HG02981 (cell line): ENCODE measurements at regions not wholly inside any gene's neighbourhood (a gene's known extent, or its start where the extent isn't known, plus 50 kb on each side); places are given as distances from the start of the nearest gene placed in this dataset.

ENCODE experiments used
- ATAC-seq: cut with Tn5 transposase; IDR thresholded peaks from one replicate; pipeline ENCODE4 v1.9.1; 2021; ENCODE audit warnings: mild to moderate bottlenecking, moderate library complexity; ENCODE audit not compliant: unreplicated experiment

DNA sequence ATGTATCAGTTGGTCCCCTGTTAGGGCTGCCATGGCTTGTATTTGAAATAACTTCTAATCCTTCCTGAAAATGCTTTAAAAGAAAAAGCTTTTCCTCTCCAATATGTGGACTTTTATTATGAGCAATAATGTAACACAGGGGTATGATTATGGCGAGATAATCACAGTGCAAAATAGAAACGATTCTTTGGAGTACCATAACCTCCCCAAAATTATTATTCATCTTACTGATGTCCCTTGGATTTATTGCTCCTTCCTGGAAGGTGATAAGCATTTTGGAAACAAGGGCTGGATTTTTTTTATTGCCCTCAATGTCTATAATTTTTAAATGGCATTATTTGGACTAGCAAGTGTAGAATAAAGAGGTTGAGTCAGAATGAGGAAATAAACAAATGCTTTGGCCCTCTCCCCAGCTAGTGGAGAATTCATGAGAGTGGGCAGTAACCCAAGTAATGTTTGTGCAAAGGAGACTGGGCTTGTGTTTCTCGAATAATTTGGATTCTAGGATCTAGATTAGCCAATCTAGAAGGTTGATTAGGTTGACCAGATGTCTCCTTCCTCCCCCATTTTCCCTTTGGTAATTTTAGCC is 403.9 kb upstream of the CELF2 start:
- no peak for ATAC-seq

DNA sequence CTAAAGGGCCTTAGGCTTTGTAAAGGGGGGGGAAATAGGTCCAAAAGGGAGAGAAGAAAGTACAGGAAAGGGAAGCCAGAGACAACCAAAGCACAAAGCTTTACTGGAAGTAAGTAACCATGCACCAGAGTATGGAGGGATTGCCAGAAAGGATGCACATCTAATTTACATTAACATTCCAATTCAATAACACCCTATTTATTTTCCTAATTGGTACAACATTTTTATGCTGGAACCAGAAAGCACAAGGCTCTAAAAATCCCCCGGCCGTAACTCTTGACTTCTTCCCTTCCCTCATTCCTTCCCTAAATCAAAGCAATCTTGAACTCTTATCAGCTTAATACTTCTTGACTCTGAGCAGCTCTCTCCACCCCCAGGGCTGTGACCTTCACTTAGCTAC is 400.0 kb upstream of the CELF2 start:
- no peak for ATAC-seq

DNA sequence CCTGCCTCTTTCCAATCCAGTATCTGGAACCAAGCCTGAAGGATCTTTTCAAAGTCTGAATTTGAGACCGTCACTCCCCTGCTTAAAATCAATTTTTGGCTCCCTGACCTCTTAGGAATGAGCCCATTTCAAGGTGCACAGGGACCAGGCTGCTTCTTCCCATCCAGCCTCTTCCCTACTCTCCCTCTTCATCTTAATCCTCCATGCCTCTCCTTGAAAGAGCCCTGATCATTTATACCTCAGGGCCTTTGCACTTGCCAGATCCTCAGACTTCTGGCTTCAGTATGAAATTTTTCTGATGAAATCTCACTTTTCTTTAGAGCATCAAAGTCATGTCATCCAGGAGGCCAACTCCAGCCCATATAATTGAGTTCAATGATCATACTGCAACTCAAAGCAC is 399.5 kb upstream of the CELF2 start:
- ATAC-seq = no peak

GRCh38 chr10:10623958-10624566 is 393.6 kb upstream of the CELF2 start:
- ATAC-seq = no peak

DNA sequence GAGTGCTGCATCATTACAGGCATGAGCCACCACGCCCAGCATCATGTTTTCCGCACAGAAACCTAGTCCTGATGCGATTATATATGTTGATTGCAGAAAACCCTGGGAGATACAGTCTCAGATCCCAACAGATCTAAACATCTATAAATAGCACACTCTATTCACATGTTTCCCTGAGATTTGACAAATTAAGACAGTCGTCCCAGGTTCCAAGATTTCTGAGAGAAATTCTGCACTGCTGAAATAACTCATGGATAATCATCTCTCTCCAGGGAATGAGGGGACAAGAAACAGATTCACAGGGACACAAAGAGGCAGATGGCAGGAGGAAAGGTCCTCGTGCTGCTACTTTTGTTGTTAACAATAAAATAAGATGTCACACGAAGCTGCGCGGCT is 393.1 kb upstream of the CELF2 start:
- no peak for ATAC-seq

DNA sequence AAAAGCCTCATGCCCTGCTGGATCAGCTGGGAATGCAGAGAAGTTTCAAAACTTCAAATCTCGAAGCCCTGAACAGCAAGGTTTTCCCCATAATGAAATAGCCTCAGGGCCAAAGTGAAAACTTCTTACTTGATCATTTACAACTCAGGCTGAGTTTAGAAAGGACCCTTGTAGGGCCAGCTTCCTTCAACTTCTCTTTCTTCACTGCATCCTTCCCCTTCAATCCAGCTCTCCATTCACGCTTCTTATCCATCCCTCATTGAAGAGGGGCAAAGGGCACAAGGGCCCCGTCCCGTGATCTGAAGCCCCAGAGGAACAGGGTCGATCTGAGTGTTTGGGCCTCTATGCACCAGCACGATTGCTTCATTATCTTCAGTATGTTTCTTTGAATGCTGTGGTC is 392.2 kb upstream of the CELF2 start:
- no peak for ATAC-seq

DNA sequence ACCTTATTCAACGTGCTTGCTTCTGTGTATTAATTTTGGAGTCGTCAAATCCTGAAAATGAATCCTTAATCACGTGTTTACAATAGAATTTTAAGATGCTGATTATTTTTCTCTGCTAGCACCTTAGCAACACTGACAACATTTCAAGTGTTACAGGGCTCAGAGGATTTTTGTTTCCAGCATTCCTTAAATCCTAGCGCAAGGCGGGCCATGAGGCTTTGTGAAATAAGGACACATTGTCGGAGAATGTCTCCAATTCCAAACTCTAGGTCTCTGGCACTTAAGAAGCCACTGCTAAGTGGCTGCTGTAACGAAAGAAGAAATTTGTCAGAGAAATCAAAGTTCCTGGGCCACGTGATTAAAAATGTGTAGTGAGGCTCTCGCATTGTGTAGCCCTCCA is 390.9 kb upstream of the CELF2 start:
- no peak for ATAC-seq

DNA sequence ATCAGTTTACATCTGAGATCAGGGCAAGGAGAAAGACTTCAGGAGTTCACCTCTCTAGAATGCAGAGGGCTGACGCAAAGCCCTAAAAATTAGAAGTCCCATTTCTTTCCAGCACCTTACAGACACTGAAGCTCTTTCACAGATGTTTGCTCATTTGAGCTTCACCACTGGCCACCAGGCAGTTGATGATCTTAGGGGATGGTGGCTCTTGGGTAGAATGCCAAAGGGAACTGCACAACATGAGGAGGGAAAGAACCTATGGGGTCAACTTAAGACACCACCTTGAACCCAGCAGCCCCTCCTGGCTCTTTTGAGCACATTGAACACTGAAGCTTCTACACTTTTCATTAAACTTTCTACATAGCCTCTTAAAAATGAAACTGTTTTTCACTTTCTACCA is 390.3 kb upstream of the CELF2 start:
- no peak for ATAC-seq

GRCh38 chr10:10629512-10629911 is 388.2 kb upstream of the CELF2 start:
- ATAC-seq = no peak

DNA sequence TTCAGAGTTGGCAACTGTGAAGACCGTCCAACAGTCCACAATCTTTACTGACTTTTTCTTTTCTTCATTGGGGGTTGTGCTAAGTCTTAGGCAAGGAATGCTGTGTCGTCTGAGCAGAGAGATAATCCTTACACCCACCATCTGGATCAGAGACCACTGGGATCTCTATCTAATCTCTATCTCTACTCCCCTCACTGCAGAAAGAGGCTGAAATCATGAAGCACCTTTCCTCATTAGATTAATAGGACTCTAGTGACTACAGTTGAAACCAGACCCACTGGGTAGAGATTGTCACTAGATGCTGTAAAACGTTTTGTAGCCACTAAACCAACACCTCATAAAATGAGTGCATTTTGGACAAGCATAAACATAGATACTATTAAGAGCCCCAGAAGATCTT is 387.4 kb upstream of the CELF2 start:
- no peak for ATAC-seq

GRCh38 chr10:10630782-10631181 is 386.9 kb upstream of the CELF2 start:
- no peak for ATAC-seq

DNA sequence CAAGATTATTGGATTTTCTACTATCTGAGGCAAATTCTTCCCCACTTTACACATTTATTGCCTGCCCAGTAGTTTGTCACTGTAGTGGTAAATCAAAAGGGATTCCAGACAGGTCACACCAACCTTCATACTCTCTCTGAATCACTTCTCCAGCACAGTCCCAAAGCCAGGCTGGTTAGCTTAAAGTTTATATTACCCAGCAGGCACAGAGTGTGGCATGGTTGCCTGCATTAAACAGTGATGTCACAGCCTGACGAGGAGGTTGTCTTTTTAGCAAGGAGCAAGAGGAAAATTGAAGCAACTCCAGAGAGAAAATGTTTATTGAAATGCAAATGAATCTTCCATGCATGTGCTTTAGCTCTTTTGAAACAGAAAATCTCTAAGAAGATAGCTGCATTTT is 375.5 kb upstream of the CELF2 start:
- ATAC-seq = no peak

DNA sequence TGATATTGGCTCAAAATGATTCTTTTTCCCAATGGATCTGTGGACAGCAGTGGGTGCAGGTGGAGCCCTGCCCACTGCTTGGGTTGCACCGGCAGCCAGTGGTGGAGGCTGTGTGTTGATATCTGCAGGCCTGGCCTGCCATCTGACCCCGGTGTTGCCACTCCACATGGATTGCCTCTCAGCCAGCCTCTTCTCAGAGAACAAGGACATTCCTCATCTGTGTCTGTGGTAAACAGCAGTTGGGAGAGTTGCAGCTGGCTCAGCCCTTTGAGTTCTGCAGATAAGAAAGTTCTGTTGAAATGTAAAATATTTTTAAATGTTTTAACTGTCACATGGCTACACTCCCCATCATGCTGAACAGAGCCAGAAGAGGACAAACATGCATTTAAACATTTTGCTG is 374.9 kb upstream of the CELF2 start:
- no peak for ATAC-seq

- no peak for ATAC-seq
Measured at GRCh38 chr10:10644008-10644646, 373.5 kb upstream of the CELF2 start.

DNA sequence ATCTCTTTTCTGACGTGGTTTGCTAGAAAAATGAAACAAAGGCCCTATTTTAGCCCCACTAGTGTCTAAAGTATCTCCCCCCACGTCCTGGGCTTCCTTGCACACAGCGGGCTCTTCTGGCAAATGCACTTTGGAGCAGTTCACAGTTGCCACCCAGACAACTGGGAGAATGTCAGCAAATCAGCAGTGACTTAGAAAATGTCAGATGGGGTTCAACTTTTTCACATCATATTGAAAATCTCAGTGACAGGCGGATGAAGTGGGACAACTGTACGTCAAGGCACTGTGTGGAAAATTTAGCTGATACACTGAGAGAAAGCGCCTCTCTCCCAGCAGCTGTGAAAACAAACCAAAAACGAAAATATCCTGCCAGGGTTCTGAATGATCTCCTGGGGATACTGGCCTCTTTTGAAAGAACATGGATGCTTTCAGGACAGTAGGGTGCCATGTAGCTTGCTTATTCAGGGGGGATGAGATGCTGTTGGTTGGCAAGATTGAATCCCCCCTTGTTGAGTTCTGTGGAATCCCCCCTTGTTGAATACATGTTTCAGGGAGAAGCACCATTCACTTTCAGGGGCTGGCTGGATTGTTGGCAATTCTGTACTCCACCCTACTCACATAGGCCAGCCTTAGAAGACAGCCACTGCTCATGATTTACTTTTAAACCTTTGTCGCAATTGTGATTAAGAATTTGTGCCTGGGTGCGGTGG is 372.8 kb upstream of the CELF2 start:
- no peak for ATAC-seq

DNA sequence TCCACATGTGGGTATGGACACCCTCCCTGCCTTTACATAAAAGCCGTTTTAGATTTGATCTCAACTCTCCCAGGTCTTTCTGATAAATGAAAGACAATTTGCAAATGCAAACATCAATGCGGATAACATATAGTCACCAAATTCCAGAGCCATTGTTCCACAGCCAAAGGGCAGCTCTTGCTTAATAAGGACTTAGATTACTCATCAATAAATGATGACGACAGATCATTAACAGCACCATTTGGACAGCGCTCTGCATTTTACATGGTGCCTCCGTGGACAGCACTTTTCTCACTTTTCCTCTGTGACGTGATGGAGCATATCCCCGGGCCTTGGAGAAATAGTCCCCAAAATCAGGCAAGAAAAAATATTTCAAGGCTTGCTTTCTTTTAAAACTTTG is 370.3 kb upstream of the CELF2 start:
- no peak for ATAC-seq

DNA sequence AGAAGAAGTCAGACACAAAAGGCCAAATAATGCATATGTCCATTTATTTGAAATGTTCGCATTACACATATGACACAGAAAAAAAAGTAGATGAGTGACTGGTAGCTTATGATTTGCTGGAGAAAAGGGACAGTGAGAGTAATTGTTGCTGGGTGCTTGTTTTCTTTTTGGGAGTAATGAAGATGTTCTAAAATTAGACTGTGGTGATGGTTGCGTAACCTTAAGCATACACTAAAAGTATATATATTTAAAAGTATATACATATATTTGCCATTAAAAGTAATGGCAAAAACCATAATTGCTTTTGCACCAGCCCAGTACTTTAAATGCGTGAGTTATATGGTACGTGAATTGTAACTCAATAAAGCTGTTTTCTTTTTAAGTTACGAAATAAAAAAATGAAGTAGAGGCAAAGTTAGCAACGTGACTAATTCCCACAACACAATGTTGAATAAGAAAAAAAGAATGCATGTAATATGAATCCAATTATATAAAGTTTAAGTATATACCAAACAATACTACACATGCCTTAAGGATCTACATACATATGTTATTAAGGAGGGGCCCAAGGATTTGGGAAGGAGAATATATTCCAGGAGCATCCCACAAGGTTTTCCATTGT is 360.4 kb upstream of the CELF2 start:
- ATAC-seq = no peak

GRCh38 chr10:10658172-10658785 is 359.4 kb upstream of the CELF2 start:
- ATAC-seq = no peak

- no peak for ATAC-seq
Measured at GRCh38 chr10:10660054-10660453, 357.6 kb upstream of the CELF2 start.

- ATAC-seq = no peak
Measured at GRCh38 chr10:10661176-10661575, 356.5 kb upstream of the CELF2 start.

DNA sequence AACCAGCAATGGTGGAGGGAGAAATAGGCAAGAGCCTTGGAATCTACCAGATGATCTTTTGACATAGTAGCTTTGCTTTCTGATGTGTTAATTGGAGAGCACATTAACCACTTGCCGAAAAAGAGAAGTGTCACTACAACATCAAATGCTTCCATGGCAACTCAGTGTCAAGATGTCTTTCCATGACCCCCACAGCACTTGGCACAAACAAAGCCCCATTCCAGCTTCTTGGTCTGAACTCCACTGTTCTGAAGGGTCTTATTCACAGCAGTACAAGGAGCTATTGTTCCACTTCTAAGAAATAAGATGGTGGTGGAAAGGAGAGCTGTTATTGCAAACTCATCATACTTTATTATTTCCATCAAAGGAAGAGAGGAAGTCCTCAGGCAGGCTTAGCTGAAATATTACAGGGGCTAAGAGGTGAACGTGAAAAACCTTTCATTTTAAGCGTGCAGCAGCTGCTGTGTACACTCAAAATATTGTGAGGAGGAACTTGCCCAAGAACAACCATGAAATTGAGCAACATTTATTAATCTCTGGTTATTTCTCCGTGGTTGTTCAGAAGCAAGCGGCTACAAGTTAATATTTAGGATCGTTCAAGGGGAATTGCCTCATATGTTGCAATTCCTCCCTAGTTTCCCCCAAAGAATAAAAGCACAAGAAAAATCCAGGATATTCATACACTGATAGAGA is 354.8 kb upstream of the CELF2 start:
- no peak for ATAC-seq
